Stomach (tissue), 8 donors: ENCODE measurements at regions not wholly inside any gene's neighbourhood (a gene's known extent, or its start where the extent isn't known, plus 50 kb on each side); places are given as distances from the start of the nearest gene placed in this dataset.
"Not testable (repeated sequence)": the region's sequence is repeated elsewhere in the genome, so short reads cannot be mapped to it uniquely, and the experiment has no call there.

ENCODE experiments used
- DNase-seq, 2 donors: peaks; one replicate each; pipeline versions ENCODE4 v3.0.0 to v3.0.0-alpha.2; 2013 to 2019
- H3K27ac ChIP-seq, 5 donors: fragments of 200-600 bp in 4 of 5; sonication (generic) in 4 of 5; one replicate each; pipeline ENCODE4 v1.5.1; 2013 to 2019; ENCODE audit warnings: mild to moderate bottlenecking in 1 of 5, moderate library complexity in 1 of 5
- H3K27me3 ChIP-seq, 3 donors: fragments of 200-600 bp; sonication (generic); one replicate each; pipeline ENCODE4 v1.5.1; 2017 to 2019; ENCODE audit warnings: mixed run types in 1 of 3
- H3K36me3 ChIP-seq, 4 donors: fragments of 200-600 bp; sonication (generic); 1 replicate in 3 of 4; 2 replicates in 1 of 4; pipeline ENCODE4 v1.5.1; 2016 to 2019
- H3K4me1 ChIP-seq, 4 donors: fragments of 200-600 bp; sonication (generic); one replicate each; pipeline ENCODE4 v1.5.1; 2016 to 2019
- H3K4me3 ChIP-seq, 4 donors: fragments of 200-600 bp; sonication (generic) in 3 of 4; one replicate each; pipeline ENCODE4 v1.5.1; 2016 to 2019; ENCODE audit warnings: mild to moderate bottlenecking in 1 of 4
- H3K9me3 ChIP-seq, 4 donors: fragments of 200-600 bp; sonication (generic); one replicate each; pipeline ENCODE4 v1.5.1; 2016 to 2019
- EP300 ChIP-seq: sonication (generic); formaldehyde crosslinking; IDR thresholded peaks from one replicate; pipeline ENCODE4 v1.6.1; 2017; ENCODE audit warnings: antibody characterized with exemption
- POLR2A ChIP-seq, 4 donors: fragments of 450-650 bp; IDR thresholded peaks; one replicate each; pipeline ENCODE4 v1.6.1; 2016; ENCODE audit warnings: antibody characterized with exemption in 4 of 4, control low read depth in 2 of 4, mild to moderate bottlenecking in 1 of 4, moderate library complexity in 1 of 4
- POLR2AphosphoS5 ChIP-seq, 3 donors: sonication (generic); formaldehyde crosslinking; IDR thresholded peaks; one replicate each; pipeline ENCODE4 v1.6.1; 2016; ENCODE audit warnings: antibody characterized with exemption in 3 of 3
- WGBS, 5 donors: extraction: QIAGEN DNeasy Blood & Tissue Kit in 3 of 5; methylation state at CpG; one replicate each; pipeline versions ENCODE4 v1.1.5 to v1.1.7; 2013 to 2018; 5-methylcytosine and 5-hydroxymethylcytosine counted together
- intact Hi-C: fragments of 100-400 bp; cut with DNase I; formaldehyde crosslinking; loops from one replicate; pipeline ENCODE4 v1.15.1; 2023; ENCODE audit warnings: low total_unique reads
- TF ChIP-seq, protein P1 (sequence below), 7 experiments: fragments of 450-650 bp in 4 of 7; fragments of 200-600 bp in 3 of 7; sonication (generic) in 3 of 7; IDR thresholded peaks; one replicate each; pipeline ENCODE4 v1.5.1; 2016 to 2019; ENCODE audit warnings: antibody characterized with exemption in 7 of 7, control low read depth in 2 of 7, mild to moderate bottlenecking in 1 of 7
- donor health status: healthy with polysubstance abuse.
- donor health status: Bipolar disorder and iron deficiency.
- donor health status: healthy.

DNA sequence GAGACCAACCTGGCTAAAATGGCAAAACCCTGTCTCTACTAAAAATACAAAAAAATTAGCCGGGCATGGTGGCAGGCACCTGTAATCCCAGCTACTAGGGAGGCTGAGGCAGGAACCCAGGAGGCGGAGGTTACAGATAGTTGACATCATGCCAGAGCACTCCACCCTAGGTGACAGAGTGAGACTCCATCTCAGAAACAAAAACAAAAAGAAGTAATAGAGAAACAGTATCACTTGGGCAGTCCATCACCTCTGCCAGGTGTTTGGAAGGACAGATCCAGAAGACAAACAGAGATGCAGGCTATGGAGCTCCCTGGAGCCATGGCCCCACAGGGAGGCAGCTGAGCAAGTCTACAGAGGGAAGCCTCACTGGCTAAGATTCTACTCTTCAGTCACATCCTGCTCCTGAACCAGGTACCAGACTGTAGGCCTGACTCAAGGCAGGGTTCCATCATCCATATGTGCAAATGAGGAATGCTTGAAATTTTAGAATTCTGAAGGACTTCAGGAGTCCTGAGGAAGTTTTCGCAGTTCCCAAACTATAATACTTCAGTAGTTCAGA lies 81.4 kb upstream of the CPEB2 start:
- Histone ChIP-seq H3K27me3 (no peaks in the 10 kb centered on the region), H3K4me3 (no peak overlapping the region), H3K27ac (no peak overlapping the region), H3K9me3 (no peaks in the 10 kb centered on the region), H3K36me3 (no peaks in the 10 kb centered on the region), H3K4me1 (peaks cover 0 to 7% (median 0%) of the 10 kb centered on the region in 4 donors)
- WGBS, 5 donors: 92 to 100% (median 98%) methylated on average over 3 of the region's 3 CpGs
- intact Hi-C loops: no loop called here
- DNase-seq: no peak
- TF ChIP-seq POLR2AphosphoS5 (IDR thresholded peaks at IDR 0.05) (no peak), EP300 (no peak), POLR2A (IDR thresholded peaks at IDR 0.05) (no peak)
- TF ChIP-seq, protein P1, sequence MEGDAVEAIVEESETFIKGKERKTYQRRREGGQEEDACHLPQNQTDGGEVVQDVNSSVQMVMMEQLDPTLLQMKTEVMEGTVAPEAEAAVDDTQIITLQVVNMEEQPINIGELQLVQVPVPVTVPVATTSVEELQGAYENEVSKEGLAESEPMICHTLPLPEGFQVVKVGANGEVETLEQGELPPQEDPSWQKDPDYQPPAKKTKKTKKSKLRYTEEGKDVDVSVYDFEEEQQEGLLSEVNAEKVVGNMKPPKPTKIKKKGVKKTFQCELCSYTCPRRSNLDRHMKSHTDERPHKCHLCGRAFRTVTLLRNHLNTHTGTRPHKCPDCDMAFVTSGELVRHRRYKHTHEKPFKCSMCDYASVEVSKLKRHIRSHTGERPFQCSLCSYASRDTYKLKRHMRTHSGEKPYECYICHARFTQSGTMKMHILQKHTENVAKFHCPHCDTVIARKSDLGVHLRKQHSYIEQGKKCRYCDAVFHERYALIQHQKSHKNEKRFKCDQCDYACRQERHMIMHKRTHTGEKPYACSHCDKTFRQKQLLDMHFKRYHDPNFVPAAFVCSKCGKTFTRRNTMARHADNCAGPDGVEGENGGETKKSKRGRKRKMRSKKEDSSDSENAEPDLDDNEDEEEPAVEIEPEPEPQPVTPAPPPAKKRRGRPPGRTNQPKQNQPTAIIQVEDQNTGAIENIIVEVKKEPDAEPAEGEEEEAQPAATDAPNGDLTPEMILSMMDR (IDR thresholded peaks at IDR 0.05): no peak

DNA sequence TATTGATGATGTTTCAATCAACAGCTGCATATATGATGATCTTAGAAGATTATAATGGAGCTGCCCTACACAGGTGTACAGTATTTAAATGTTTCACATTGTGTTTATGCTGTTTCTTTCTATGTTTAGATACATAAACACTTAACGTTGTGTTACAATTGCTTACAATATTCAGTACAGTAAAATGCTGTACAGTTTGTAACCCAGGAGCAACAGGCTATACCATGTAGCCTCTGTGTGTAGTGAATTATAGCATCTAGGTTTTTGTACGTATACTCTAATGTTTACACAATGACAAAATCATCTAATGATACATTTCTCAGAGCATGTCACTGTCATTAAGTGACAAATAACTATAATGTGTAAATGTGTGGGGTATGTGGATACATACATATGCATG lies 80.5 kb upstream of the CPEB2 start:
- H3K36me3 ChIP-seq, DNase-seq, H3K9me3 ChIP-seq, H3K4me3 ChIP-seq, H3K27me3 ChIP-seq, H3K27ac ChIP-seq, intact Hi-C loops, H3K4me1 ChIP-seq: not testable (repeated sequence)
- 70 to 79% (median 75%) methylated on average over 2 of the region's 2 CpGs for WGBS, 5 donors

DNA sequence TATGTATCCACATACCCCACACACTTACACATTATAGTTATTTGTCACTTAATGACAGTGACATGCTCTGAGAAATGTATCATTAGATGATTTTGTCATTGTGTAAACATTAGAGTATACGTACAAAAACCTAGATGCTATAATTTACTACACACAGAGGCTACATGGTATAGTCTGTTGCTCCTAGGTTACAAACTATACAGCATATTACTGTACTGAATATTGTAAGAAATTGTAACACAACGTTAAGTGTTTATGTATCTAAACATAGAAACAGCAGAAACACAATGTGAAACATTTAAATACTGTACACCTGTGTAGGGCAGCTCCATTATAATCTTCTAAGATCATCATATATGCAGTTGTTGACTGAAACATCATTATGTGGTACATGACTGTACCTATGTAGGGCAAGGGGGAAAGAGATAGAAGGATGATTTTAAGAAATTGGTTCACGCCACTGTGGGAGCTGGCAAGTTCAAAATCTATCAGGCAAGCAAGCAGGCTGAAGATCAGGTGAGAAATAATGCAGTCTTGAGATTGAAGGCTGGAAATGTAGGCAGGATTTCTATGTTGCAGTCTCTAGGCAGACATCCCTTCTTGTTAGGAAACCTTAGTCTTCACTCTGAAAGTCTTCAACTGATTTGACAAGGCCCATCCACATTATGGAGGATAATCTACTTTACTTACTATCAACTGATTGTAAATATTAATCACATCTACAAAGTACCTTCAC lies 78.0 kb upstream of the CPEB2 start:
- no peak for DNase-seq
- no peaks in the 10 kb centered on the region for H3K4me1 ChIP-seq
- H3K36me3 ChIP-seq: no peaks in the 10 kb centered on the region
- H3K27me3 ChIP-seq: no peaks in the 10 kb centered on the region
- intact Hi-C loops: no loop called here
- 80 to 88% (median 86%) methylated on average over 3 of the region's 3 CpGs for WGBS, 5 donors
- TF ChIP-seq, protein P1 (IDR thresholded peaks at IDR 0.05): no peak
- TF ChIP-seq POLR2AphosphoS5 (IDR thresholded peaks at IDR 0.05) (no peak), EP300 (no peak), POLR2A (IDR thresholded peaks at IDR 0.05) (no peak)
- H3K4me3 ChIP-seq: no peak overlapping the region
- no peak overlapping the region for H3K27ac ChIP-seq
- no peaks in the 10 kb centered on the region for H3K9me3 ChIP-seq

DNA sequence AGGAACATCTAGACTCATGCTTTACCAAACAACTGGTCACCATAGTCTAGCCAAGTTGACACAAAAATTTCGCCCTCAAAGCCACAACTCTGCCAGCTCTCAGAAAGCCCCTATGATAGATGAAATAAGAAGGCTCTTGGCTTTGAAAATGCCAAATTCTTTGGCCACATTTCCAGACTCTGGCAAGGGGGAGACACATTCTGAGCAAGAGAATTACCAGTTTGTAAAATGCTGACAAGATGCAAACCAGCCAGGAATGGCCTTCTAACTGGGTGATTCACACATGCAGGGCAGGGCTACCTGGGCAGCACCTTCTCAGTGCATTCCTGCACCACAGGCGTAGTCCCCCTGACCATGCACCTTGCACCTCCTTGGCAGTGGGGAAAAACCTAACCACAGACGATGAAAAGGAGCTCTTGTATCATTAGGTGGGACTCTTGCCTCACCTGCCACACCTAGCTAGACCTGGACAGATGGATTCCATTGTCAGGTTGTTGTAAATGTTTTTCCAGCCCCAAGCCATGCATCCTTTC lies 77.4 kb upstream of the CPEB2 start:
- Histone ChIP-seq H3K9me3 (no peaks in the 10 kb centered on the region), H3K27ac (no peak overlapping the region), H3K36me3 (no peaks in the 10 kb centered on the region), H3K4me1 (no peaks in the 10 kb centered on the region), H3K27me3 (no peaks in the 10 kb centered on the region), H3K4me3 (no peak overlapping the region)
- intact Hi-C loops: no loop called here
- TF ChIP-seq POLR2A (IDR thresholded peaks at IDR 0.05) (no peak), POLR2AphosphoS5 (IDR thresholded peaks at IDR 0.05) (no peak), EP300 (no peak)
- TF ChIP-seq, protein P1 (IDR thresholded peaks at IDR 0.05): no peak
- 70 to 85% (median 77%) methylated on average over 2 to 3 of the region's 3 CpGs for WGBS, 5 donors
- DNase-seq: no peak

DNA sequence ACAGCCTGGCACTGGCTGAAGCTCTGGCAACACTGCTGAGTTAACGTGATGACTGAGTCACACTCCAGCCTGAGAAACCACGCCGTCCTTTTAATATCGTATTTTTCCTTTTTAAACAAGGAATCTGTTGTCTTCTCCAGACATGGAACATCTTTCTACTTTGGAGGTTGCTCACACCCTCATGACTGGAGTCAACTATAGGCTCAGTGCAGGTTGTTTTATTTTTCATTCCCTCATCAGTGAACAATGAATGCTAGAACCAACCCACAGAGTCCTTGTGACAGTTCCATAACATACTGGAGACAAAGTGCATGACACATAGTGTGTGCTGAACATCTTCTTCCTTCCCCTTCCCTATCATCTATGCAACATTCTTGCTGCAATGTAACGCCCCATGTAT lies 76.8 kb upstream of the CPEB2 start:
- Histone ChIP-seq H3K27ac (no peak overlapping the region), H3K27me3 (no peaks in the 10 kb centered on the region), H3K4me1 (no peaks in the 10 kb centered on the region), H3K4me3 (no peak overlapping the region), H3K36me3 (no peaks in the 10 kb centered on the region), H3K9me3 (no peaks in the 10 kb centered on the region)
- TF ChIP-seq POLR2AphosphoS5 (IDR thresholded peaks at IDR 0.05) (no peak), EP300 (no peak), POLR2A (IDR thresholded peaks at IDR 0.05) (no peak)
- TF ChIP-seq, protein P1 (IDR thresholded peaks at IDR 0.05): no peak
- intact Hi-C loops: no loop called here
- DNase-seq: no peak
- WGBS, 5 donors: 81 to 94% (median 83%) methylated on average over 5 of the region's 5 CpGs
